HepG2 (cell line): ENCODE measurements at regions not wholly inside any gene's neighbourhood (a gene's known extent, or its start where the extent isn't known, plus 50 kb on each side); places are given as distances from the start of the nearest gene placed in this dataset.

Experiments used
- GMEB2 ChIP-seq: IDR thresholded peaks from 2 replicates; pipeline ENCODE4 v1.6.1; 2016; ENCODE audit warnings: missing biosample characterization, missing genetic modification reagents, low read depth
- RXRA ChIP-seq: sonication (generic); formaldehyde crosslinking; IDR thresholded peaks from 2 replicates; pipeline ENCODE4 v1.5.1; 2020; ENCODE audit warnings: missing genetic modification reagents
- THAP7 ChIP-seq: sonication (generic); formaldehyde crosslinking; IDR thresholded peaks from 2 replicates; pipeline ENCODE4 v1.8.1; 2023; ENCODE audit warnings: mild to moderate bottlenecking, missing genetic modification reagents
- ZBTB40 ChIP-seq, 2 experiments: fragments of 450-650 bp in 1 of 2; sonication (generic) in 1 of 2; formaldehyde crosslinking in 1 of 2; IDR thresholded peaks; 2 replicates each; pipeline versions ENCODE4 v1.6.1 to v1.8.0; 2016 to 2022; ENCODE audit warnings: antibody characterized with exemption in 1 of 2, mild to moderate bottlenecking in 1 of 2, missing genetic modification reagents in 1 of 2
- ZNF44 ChIP-seq: sonication (generic); formaldehyde crosslinking; IDR thresholded peaks from 2 replicates; pipeline ENCODE4 v1.5.1; 2020; ENCODE audit warnings: mild to moderate bottlenecking, missing genetic modification reagents
- ZNF567 ChIP-seq: sonication (generic); formaldehyde crosslinking; IDR thresholded peaks from 2 replicates; pipeline ENCODE4 v1.8.1; 2023; ENCODE audit warnings: mild to moderate bottlenecking, missing genetic modification reagents, borderline replicate concordance

- TF ChIP-seq ZBTB40 (IDR thresholded peaks at IDR 0.05) (no peak), ZBTB40 (CRISPR knock-in tag; IDR thresholded peaks at IDR 0.05) (no peak), ZNF567 (no peak), GMEB2 (CRISPR knock-in tag) (no peak), THAP7 (CRISPR knock-in tag) (no peak), RXRA (CRISPR knock-in tag) (no peak), ZNF44 (CRISPR knock-in tag) (no peak)
- TF ChIP-seq, all 625 proteins: peak for 0
These were observed 126.4 kb upstream of the KIRREL3 start (continued) for GRCh38 chr11:127126986-127127385.
